WERI-Rb-1 (cell line): ENCODE measurements at regions not wholly inside any gene's neighbourhood (a gene's known extent, or its start where the extent isn't known, plus 50 kb on each side); places are given as distances from the start of the nearest gene placed in this dataset.

Experiments used
- DNase-seq: peaks from one replicate; pipeline ENCODE4 v3.0.0-alpha.2; 2020
- H3K27ac ChIP-seq: fragments of 250-450 bp; sonication (Bioruptor Pico); 2 replicates; pipeline ENCODE4 v1.5.1; 2020; ENCODE audit warnings: mild to moderate bottlenecking, moderate library complexity
- H3K27me3 ChIP-seq: fragments of 250-450 bp; sonication (Bioruptor Pico); 2 replicates; pipeline ENCODE4 v1.5.1; 2021; ENCODE audit warnings: mild to moderate bottlenecking, low read depth, moderate library complexity; ENCODE audit not compliant: insufficient read depth, severe bottlenecking
- H3K36me3 ChIP-seq: fragments of 250-450 bp; sonication (Bioruptor Pico); 2 replicates; pipeline ENCODE4 v1.5.1; 2020; ENCODE audit warnings: mild to moderate bottlenecking, moderate library complexity
- H3K4me3 ChIP-seq: 2 replicates; pipeline ENCODE4 v1.5.1; 2011; ENCODE audit warnings: low read depth, mild to moderate bottlenecking, control low read depth, low read length
- H3K9me3 ChIP-seq: fragments of 250-450 bp; sonication (Bioruptor Pico); 2 replicates; pipeline ENCODE4 v1.5.1; 2021; ENCODE audit warnings: mild to moderate bottlenecking, moderate library complexity; ENCODE audit not compliant: severe bottlenecking
- TF ChIP-seq, protein P1 (sequence below): IDR thresholded peaks from 2 replicates; pipeline ENCODE4 v1.5.1; 2011; ENCODE audit warnings: low read depth, mild to moderate bottlenecking, control low read depth, inconsistent platforms, low read length

DNA sequence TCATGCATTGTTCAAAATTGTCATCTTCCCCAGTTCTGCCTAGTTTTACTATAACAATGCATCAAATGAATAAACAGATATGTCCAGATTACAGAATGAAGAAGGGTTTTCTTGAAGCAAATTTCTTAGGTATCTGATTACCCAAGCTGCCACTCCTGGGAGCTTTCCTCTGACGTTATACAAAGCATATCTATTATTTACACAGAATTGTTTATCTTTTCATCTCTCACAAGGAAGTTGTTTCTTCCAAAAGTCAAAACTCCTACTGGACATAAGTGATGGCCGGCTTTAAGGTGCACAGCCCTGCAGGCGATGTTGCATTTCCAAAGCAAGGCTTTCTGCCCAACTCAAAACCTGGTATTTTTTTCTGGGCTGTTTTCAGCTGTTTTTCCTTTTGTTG lies 73.4 kb upstream of the ANKH start:
- peaks cover 6% of the 10 kb centered on the region for H3K9me3 ChIP-seq
- TF ChIP-seq, protein P1, sequence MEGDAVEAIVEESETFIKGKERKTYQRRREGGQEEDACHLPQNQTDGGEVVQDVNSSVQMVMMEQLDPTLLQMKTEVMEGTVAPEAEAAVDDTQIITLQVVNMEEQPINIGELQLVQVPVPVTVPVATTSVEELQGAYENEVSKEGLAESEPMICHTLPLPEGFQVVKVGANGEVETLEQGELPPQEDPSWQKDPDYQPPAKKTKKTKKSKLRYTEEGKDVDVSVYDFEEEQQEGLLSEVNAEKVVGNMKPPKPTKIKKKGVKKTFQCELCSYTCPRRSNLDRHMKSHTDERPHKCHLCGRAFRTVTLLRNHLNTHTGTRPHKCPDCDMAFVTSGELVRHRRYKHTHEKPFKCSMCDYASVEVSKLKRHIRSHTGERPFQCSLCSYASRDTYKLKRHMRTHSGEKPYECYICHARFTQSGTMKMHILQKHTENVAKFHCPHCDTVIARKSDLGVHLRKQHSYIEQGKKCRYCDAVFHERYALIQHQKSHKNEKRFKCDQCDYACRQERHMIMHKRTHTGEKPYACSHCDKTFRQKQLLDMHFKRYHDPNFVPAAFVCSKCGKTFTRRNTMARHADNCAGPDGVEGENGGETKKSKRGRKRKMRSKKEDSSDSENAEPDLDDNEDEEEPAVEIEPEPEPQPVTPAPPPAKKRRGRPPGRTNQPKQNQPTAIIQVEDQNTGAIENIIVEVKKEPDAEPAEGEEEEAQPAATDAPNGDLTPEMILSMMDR: no peak
- DNase-seq: no peak
- no peaks in the 10 kb centered on the region for H3K27me3 ChIP-seq
- H3K36me3 ChIP-seq: no peaks in the 10 kb centered on the region
- no peak overlapping the region for H3K27ac ChIP-seq
- H3K4me3 ChIP-seq: no peak overlapping the region

DNA sequence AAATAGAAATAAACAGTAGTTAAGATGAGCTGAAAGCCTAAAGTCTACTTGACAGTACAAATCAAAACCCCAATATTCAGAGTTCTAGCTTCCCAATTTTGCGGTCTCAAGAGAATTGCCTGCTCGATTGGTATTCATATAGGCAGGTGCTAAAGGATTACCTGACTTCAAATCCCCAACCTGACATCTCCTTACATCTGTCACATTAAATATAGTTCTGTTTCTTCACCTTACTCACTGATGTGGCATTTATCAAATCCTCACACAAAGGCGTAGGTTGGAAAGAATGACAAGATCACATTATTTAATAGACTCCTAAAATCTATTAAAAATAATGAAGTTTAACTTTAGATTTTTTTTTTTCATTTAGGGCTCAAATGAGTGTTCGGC lies 72.8 kb upstream of the ANKH start:
- Histone ChIP-seq H3K27me3 (no peaks in the 10 kb centered on the region), H3K27ac (no peak overlapping the region), H3K4me3 (no peak overlapping the region), H3K9me3 (peaks cover 4% of the 10 kb centered on the region), H3K36me3 (no peaks in the 10 kb centered on the region)
- no peak for DNase-seq
- TF ChIP-seq, protein P1: no peak

DNA sequence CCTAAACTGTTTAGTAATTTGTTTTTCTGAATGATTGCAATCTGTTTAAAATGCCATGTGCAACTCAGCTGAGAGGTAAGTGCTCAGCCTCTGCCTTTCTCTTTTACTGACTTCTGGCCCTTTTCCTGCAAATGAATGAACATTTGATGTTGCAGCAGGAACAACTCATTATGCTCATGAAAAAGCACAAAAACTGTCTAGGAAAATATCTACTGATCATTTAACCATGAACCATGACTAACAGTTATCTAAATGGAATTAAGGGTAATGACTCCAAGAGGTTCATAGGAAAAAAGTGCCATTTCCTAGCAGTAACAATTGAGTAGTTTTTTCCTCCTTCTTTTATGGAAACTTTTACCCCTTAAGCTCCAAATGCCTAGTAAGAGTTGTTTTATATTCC lies 70.6 kb upstream of the ANKH start:
- Histone ChIP-seq H3K27ac (no peak overlapping the region), H3K27me3 (no peaks in the 10 kb centered on the region), H3K4me3 (no peak overlapping the region), H3K9me3 (peaks cover 4% of the 10 kb centered on the region), H3K36me3 (no peaks in the 10 kb centered on the region)
- no peak for DNase-seq
- TF ChIP-seq, protein P1: no peak

DNA sequence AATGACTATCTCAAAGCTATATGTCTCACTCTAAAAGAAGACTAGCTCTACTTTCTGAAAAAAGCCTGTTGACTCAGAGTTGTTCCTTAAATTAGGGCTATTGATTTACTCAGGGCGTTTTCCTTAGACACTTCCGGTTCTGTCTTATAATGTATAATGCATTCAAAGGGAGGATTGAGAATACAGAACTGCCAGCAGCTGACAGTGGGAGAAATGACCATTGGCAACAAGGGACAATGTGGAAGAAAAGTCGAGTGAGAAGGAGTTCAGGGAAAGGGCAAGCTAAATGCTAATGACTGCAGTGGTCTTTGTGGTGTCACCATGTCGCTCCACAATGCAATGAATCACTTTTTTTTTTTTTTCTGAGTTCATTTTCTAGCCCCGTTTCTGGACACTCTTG lies 65.7 kb upstream of the ANKH start:
- H3K27ac ChIP-seq: no peak overlapping the region

DNA sequence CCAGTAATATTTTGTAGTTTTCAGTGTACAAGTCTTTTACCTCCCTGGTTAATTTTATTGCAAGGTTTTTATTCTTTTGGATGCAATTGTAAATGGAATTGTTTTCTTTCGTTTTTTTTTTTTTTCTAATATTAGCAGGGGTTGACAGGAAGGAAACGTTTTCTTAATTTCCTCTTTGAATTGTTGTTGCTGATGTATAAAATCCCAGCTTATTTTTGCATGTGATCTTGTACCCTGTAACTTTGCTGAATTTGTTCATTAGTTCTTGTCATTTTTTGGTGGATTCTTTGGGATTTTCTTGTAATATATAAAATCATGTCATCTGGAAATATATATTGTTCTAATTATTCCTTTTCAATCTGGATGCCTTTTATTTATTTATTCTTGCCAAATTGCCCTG lies 65.0 kb upstream of the ANKH start:
- DNase-seq: no peak
- H3K4me3 ChIP-seq: no peak overlapping the region
- H3K27ac ChIP-seq: no peak overlapping the region
- H3K36me3 ChIP-seq: no peaks in the 10 kb centered on the region
- TF ChIP-seq, protein P1: no peak
- no peaks in the 10 kb centered on the region for H3K27me3 ChIP-seq
- H3K9me3 ChIP-seq: peaks cover under 1% of the 10 kb centered on the region

More for the DNA sequence above, 65.7 kb upstream of the ANKH start:
- peaks cover 4% of the 10 kb centered on the region for H3K9me3 ChIP-seq
- no peak overlapping the region for H3K4me3 ChIP-seq
- TF ChIP-seq, protein P1: no peak
- H3K36me3 ChIP-seq: no peaks in the 10 kb centered on the region
- no peak for DNase-seq
- no peaks in the 10 kb centered on the region for H3K27me3 ChIP-seq

DNA sequence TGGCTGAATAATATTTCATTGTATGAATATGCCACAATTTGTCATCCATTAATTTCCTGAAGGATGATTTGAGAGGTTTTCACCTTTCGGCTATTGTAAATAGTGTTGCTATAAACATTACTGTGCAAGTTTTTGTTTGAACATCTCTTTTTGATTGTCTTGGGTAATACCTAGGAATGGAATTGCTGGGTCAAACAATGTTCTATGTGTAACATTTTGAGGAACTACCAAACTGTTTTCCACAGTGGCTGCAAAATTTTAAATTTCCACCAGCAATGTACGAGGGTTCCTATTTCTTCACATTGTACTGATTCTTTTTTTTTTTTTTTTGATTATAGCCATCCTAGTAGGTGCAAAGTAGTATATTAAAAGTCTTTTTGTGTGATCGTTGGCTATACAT lies 63.8 kb upstream of the ANKH start:
- H3K9me3 ChIP-seq: no peaks in the 10 kb centered on the region
- no peak for DNase-seq
- no peak overlapping the region for H3K4me3 ChIP-seq
- no peaks in the 10 kb centered on the region for H3K27me3 ChIP-seq
- TF ChIP-seq, protein P1: no peak
- no peaks in the 10 kb centered on the region for H3K36me3 ChIP-seq
- H3K27ac ChIP-seq: no peak overlapping the region
